DMS153 treated with DMSO at 0.1 percent for 48 hours (cell line): ENCODE measurements at regions not wholly inside any gene's neighbourhood (a gene's known extent, or its start where the extent isn't known, plus 50 kb on each side); places are given as distances from the start of the nearest gene placed in this dataset.
"Not testable (repeated sequence)": the region's sequence is repeated elsewhere in the genome, so short reads cannot be mapped to it uniquely, and the experiment has no call there.

ENCODE experiments used
- DNase-seq: peaks from one replicate; lab custom pipeline; 2025; ENCODE audit not compliant: unreplicated experiment; lab: John Stamatoyannopoulos, UW

DNA sequence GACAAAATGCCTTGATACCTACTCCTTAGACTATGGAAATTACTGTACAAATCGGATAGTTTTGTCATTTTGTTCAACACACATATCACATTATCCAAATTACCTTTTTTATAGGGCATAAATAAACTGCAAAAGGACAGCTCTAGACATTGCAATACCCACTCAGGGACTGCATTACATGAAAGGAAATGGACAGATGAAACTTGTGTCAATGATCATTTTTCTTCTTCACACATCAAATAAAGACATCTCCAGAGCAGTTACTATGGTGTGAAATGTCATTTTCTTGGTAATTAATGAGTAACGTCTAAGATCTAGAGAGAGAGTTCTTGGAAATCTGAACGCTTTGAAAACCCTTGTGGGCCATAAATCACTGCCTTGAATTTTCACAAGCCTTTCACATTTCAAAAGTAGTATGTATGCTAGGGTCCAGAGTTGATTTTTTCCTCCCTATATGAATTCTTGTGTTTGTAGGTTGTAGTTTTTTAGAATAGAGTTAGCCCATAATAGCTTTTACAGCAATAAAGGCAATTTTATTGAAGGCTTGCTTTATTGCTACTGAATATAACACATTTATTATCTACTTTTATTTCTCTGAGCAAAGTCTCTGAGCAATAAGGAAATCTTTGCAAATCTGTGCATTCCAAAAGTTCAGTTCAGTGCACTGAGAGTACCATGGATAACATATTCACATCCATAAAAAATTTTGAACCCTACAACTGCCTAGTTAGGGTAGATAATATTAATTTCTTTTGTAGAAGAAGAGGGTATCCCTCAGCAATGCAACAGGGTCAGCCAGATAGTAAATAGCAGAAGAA is 358.0 kb upstream of the PCSK5 start:
- DNase-seq: no peak

DNA sequence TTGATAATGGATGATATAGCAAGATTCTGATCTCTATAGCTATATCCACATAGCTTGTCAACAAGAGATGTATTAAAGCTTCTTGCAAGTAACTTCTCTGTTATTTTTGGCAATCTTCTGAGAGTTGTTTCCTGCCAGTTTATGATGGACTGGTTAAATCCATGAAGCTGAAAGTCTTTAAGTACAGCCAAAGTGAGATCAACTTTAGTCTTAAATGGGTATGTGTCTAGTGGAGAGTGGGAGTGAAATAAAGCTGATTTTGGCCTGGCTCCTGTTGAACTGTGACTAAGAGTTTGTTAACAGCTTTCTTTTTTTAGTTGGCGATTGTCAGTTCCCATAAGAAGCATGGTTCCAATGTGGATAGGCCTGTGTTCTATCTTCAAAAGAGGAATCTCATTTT is 350.9 kb upstream of the PCSK5 start:
- DNase-seq: no peak

DNA sequence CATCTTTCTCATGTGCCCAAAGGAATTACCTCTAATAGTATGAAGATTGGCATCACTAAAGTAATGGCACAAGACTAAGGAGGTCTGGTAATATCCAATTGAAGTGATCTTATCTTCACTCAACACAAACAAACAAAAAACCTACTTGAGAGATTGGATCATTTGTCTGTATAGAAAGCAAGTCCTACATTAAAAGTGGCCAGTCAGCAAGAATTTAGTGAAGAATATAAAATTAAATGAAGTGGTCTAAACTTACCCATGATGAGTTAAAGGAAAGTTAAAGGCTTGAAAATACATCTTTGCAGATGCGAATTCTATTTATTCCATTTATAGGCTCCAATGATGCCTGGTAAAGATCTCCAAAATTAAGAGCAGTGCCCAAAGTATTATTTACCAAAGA is 350.3 kb upstream of the PCSK5 start:
- DNase-seq: no peak

DNA sequence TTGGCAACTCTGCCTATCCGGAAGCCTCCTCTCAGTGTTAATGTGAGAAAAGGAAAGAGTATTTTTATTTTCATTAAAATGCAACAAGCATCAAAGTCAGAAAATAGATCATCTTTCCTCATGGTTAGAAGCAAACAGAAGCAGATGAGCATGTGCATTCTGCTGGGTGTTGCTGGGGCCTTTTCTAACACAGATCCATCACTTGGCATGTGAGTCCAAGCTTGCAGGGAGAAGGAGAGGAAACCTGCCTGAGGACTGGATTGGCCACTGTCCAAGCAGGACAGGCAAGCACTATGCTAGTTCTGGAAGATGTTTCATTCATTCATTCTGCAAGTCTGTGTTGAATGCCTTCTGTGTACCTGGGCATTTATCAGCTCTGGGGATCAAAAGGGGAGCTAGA is 348.7 kb upstream of the PCSK5 start:
- no peak for DNase-seq

DNA sequence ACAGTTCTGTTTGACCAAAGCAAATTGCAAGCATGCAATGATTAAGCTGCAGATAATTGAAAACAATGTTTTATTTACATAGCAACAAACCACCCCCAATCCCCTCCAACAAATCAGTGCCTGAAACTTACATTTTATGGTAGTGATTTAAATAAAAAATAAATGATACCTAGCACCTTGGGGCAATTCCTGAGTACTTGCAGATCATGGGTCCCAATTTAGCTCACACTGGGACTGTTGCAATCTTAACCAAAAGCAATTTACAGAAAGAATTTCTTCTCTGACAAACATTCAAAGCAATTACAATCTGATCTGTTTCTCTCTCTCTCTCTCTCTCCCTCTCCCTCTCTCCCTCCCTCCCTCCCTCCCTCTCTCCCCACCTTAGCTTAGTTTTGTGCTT is 345.7 kb upstream of the PCSK5 start:
- no peak for DNase-seq

DNA sequence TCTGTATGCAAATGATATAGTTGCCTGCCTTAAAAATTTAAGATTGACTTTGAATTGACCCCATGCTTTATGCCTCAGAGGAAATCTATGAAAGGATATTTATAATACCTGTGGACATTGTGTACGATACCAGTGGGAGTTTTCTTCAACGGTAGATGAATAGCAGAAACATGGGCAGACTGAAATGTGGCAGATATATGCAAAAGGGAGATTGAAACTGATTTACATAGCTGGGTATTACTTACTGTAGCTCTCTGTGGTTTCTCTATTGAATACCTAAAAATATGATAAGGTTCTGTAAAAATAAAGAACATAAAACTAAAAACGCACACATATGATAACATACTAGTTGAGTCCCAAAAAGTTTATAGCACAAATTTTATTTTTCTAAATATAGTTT is 345.2 kb upstream of the PCSK5 start:
- DNase-seq: no peak

DNA sequence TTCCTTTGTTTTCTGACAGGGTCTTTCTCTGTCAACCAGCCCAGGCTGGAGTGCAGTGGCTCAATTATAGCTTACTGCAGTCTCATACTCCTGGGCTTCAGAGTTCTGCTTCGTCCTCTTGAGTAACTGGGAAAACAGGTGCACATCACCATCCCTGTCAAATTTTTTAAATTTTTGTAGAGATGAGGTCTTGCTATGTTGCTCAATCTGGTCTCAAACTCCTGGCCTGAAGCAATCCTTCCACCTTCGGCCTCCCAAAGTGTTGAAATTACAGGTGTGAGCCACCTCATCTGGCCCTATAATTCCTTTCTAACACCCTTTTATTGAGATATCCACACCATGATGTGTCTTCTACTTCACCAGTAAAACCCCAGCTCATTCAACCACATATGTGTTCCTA is 341.6 kb upstream of the PCSK5 start:
- no peak for DNase-seq

DNA sequence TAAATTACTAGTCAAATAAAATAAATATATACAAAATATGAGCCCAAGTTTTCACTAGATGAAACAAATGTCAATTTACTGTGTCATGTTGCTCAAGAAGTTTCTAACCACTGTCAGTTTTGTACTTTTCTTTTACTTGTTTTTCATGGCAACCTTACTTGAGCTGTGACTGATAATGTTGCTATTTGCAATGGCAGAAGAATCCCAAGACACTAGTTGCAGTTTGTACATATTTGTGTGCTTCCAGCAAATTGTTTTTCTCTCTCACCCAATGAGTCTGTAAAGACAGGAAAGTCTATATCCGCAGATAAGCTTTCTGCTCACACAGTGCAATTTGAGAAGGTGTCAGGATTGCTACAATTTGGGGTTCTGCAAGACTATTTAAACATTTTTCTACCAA is 338.6 kb upstream of the PCSK5 start:
- no peak for DNase-seq

DNA sequence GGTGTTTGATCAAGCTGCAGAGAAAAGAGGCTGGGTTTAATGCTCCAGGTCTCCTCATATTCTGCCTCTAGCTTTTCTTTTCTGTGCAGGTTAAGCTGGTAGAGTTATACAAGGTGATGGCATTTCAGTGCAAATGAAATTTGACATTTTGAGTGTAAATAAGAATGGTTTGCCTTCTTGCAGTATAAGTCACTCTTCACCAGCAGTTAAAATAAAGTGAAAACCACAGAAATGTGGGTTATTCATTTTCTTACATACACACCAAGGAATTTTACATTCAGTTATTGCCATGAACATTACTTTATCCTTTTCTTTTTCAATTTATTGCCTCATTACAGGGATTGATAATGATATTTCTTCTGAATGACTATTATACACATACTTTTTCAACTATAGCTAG is 337.5 kb upstream of the PCSK5 start:
- no peak for DNase-seq

DNA sequence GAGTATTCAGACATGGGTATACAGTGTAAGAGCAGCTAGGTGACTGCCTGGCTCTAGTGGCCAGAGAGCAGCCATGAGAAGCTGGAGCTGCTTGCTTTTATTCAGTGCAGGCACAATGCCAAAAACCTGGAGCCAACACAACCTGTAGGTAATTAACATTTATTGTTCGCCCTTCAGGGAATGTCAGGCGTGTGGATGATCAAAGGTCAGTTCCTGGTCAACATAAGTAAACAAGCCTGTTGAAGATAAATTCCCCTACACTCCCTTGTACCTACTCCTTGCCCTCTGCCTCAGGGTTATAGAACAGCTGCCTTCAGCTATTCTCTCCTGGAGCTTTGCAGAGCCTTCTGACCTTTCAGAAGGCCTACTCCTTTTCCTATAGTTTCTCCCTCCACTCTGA is 323.7 kb upstream of the PCSK5 start:
- not testable (repeated sequence) for DNase-seq

DNA sequence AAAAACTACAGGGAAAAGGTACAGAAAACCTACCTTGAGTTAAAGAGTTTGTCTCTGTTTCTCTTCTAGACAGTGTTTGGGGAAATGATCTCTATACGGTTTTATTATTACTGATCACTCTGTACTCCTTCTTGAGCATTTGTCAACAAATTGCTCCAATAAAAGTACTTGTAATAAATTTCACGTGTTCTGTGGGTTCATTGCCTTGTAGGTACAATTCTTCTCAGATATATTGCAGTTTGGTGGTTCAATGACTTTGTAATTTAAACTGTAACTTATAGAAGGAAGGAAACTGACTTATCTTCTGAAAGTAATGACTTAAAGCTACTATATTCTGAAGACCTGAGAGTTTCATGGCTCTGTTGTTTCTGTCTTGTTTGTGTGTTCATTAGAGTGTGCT is 319.9 kb upstream of the PCSK5 start:
- DNase-seq: no peak

DNA sequence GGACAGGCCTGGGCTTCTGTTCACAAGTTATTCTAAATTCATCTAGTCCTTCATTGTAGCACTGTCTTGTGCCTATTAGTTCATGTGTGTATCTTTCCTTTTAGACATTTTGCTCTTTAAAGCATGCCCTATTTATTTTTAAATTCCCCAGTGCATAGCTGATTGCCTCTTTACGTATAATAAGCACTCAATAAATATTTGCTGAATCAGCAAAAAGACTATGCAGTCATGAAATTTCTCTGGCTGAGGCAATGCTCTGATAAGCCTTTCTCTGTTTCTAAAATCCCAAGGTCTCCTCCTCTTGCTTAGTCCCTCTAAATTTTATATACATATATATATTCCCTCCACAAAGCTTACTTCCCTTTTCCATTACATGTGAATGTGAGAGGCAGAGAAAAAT is 315.9 kb upstream of the PCSK5 start:
- no peak for DNase-seq

DNA sequence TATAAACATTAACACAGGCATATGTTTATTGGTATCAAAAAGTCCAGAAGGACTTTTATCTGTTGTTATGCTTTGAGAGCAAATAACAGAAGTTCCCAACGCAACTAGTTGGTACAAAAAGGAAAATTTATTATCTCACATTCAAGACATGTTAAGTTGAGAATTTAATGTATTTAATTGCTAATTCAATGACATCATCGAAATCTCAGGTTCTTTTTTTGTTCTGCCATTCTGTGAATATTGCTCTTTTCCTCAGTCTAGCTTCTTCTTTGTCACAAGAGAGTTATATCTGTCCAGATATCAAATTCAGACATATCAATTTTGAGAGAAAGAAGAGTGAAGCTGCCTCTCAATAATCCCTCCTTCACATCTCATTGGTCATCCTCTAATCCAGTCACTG is 307.6 kb upstream of the PCSK5 start:
- DNase-seq: no peak

DNA sequence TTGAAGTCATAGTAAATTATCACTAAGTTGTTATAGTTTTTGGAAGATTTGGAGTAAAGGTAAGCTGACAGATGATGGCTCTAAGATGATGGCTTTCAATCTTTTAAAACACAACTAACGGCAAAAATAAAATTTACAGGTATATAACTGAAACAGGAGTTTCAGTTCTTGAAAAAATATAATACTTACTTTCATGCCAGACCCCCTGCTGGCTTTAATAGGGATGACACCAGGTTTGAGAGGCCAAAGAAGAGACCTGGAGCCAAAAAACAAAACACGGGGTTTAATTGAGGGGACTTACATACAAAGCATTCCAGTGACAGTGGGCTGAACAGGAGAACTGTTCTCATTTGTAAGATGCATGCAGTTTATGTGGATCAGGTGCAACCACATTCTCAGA is 301.7 kb upstream of the PCSK5 start:
- no peak for DNase-seq

DNA sequence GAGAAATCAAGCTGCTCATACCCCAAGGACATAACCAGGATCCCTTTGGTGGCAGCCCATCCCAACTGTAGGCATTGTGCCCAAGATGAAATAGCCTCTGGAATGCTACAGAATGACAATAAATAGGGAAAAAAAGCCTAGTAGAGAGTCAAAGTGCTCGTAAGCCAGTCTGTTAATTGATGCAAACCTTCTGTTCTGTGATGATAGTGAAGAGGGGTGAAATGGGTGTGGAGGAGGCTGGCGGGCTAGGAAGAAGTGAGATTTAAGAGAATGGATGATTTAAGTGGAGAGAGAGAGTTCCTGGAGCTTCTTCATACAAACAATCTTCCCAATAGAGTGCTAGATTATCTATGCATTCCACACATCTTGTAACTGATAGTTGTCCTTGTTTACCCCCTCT is 301.0 kb upstream of the PCSK5 start:
- no peak for DNase-seq

DNA sequence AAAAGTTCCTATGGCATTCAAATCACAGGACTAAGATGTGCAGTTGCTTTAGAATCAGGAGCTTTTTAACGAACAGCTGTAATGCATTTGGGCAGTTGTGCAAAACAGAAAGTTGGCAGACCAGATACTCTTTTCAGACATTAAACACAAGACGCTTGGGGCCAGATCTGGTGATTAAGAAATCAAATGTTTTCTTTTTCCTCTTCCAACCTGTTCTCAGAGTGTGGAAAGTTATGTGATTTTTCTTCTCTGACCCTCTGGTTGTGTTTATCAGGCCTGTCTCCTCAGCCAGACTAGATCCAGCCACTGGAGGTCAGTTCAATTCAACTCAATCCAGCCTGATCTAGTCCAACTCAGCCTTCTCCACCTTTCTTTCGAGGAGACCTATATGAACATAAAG is 298.5 kb upstream of the PCSK5 start:
- no peak for DNase-seq

DNA sequence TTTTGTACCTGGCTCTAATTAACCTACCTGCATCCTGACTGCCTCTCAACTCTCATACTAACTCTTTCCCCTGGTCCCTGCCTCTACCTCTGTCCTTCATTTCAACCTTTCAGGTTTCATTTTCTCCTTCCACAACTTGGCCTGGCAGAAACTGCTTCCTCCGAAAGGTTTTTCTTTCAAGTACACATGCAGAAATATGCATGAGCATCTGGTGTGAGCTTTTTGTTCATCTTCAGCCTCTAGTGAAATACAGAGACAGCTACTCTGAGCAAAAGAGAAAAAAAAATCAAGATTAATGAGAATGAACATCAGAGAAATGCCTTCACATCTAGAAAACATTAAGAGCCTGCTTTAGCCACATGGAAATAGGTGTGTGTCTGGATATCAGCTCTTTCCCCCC is 297.9 kb upstream of the PCSK5 start:
- no peak for DNase-seq

DNA sequence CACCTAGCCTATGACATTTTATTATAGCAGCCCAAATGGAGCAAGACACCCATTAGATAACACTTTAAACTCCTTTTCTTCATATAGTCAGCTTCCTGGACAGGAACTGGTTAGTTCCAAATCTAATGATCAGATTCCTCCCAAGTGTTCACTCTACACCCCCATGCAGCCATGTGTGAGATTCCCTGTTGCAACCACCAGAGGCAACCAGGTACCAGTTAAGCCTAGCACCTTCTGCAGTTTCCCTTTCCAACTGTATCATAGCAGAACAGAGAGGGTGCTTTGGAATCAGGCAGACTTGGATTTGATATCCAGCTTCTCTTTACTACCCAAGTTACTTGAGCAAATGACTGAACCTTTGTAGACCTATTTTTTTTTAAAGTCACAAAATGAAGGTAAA is 296.6 kb upstream of the PCSK5 start:
- DNase-seq: no peak

DNA sequence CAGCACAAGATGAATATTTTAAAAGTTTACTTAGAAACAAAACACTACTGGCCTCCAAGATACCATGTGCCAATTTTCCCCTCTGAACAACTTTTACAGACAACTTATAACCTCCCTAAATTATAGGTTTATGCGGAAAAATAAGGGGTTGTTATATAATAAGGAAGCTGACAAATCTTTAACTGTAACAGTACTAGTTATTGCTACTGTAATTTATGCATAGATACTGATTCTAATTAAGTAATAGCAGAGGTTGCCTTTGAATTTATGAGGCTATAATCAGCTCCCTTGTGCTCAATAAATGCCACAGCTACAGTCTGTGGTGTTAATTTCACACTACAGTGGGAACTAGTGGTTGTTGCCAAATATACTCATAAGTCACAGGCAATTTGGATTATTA is 291.3 kb upstream of the PCSK5 start:
- no peak for DNase-seq

DNA sequence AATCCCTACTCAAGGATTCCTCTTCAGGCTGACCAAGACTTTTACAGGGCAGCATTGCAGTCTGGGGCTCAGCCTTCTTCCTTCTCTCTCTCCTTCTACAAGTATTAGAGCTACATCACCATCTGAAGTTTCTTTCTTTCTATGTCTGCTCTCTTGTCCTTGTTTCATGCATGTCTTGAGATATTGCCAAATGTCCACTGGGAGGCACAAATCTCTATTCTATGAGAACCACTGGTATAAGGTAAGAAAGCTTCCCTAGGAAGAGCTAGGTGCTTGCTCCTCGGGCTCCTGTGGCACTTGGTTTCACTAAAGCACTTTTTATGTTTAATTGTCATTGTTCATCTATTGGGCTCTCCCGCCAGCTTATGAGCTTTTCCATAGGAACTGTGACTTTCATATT is 289.2 kb upstream of the PCSK5 start:
- no peak for DNase-seq

DNA sequence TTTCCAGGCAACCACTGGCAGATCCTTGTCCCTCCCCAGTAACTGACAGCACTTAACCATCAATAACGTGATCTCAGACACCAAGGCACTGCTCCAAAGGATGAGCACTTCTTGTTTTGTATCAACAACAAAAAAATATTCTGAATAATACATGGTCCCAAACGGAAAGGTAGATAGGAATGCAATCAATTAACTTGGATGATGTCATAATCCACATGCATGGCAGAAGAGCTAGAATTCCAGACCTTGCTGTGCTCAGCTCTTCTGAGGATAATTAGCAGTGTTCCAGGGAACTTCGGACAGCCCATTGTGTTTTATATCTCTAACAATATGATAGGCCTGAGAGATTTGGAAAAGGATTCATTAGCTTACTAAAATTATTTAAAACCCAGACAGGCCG is 288.4 kb upstream of the PCSK5 start:
- no peak for DNase-seq

DNA sequence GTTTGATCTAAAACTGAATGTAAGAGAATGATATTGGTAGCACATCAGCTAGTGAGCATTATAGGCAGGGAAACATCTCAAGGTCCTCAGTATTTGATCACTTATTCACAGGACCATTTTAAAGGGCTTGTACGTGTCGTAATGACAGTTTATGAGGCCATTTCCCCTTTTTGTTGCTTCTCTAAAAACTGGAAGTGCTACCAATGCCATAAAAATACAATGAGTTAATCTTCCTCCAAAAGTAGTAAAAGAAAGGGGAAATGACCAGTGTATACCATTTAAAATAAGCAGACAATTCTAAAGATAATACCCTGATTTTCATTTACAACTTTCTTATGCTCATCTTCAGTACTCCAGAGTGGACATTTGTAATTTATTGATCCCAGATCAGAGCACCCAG is 285.8 kb upstream of the PCSK5 start:
- DNase-seq: no peak

DNA sequence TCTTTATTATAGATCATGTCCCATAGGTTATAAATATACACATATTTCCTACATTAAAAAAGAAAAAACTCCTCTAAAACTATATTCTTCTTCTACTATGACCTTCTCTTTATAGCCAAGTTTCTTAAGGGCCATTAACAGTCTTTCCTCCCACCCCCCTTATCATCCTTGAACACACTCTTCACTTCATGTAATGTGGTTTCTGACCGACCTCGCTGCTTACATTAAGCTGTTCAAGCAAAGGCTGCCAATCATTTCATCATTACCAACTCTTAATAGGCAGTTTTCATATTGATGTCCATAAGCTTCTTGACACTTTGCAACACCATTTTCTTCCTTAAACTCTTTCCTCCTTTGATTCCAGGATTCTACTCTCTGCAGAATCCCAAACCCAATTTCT is 283.0 kb upstream of the PCSK5 start:
- DNase-seq: no peak

DNA sequence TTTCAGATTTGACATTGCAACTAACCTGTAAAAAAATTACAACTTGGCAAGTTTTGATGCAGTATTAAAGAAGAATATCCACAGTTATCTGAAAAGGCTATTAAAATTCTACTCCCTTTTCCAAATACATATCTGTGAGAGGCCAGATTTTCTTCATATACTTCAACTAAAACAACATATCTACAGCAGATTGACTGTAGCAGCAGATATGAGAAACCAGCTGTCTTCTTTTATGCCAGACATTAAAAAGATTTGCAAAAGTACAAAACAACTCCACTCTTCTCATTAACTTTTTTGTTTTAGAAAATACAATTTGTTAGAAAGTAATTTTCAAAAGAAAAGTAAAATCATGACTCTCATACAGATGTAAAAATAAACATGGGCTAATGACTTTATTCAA is 281.1 kb upstream of the PCSK5 start:
- no peak for DNase-seq
